ENCODE measurements at regions not wholly inside any gene's neighbourhood (a gene's known extent, or its start where the extent isn't known, plus 50 kb on each side); places are given as distances from the start of the nearest gene placed in this dataset.

DNA sequence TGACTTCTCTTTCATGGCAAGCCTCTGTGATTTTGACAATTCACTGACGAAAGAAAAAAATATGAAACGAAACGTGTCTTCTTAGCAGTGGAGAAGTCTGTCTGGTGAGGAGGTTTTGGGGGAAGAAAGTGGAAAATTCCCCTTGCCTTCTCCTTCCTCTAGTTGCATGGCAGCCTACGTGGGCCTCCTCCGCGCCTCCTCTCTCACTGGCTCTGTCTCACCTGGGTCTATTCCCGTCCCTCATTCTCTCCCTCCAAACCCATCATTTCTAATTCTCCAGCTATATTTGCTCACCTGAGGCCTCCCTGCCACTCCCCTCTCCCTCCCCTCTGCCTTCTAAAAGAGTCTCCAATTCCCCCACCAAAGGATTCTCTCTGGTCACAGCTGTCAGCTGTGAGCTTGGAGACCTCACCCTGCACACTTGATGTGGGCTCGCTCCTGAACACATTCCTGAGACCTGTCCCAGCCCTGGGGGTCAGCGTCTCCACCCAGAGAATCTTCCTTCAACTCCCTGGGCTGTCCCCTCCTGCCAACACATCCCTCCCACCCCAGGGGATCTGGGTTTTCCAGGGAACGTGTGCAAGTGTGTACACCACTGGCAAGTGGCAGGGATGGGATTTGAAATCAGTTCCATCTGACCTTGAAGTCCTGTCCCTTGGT, 159.6 kb upstream of the PMEPA1 start:
- no peak for TF ChIP-seq POLR2A (IDR thresholded peaks at IDR 0.05)
- TF ChIP-seq, protein P1, sequence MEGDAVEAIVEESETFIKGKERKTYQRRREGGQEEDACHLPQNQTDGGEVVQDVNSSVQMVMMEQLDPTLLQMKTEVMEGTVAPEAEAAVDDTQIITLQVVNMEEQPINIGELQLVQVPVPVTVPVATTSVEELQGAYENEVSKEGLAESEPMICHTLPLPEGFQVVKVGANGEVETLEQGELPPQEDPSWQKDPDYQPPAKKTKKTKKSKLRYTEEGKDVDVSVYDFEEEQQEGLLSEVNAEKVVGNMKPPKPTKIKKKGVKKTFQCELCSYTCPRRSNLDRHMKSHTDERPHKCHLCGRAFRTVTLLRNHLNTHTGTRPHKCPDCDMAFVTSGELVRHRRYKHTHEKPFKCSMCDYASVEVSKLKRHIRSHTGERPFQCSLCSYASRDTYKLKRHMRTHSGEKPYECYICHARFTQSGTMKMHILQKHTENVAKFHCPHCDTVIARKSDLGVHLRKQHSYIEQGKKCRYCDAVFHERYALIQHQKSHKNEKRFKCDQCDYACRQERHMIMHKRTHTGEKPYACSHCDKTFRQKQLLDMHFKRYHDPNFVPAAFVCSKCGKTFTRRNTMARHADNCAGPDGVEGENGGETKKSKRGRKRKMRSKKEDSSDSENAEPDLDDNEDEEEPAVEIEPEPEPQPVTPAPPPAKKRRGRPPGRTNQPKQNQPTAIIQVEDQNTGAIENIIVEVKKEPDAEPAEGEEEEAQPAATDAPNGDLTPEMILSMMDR (IDR thresholded peaks at IDR 0.05): no peak
- TF ChIP-seq EP300 (IDR thresholded peaks at IDR 0.05): no peak
- no peak for TF ChIP-seq POLR2AphosphoS5 (IDR thresholded peaks at IDR 0.05)
